ENCODE measurements at regions not wholly inside any gene's neighbourhood (a gene's known extent, or its start where the extent isn't known, plus 50 kb on each side); places are given as distances from the start of the nearest gene placed in this dataset.
"Not testable (repeated sequence)": the region's sequence is repeated elsewhere in the genome, so short reads cannot be mapped to it uniquely, and the experiment has no call there.

DNA sequence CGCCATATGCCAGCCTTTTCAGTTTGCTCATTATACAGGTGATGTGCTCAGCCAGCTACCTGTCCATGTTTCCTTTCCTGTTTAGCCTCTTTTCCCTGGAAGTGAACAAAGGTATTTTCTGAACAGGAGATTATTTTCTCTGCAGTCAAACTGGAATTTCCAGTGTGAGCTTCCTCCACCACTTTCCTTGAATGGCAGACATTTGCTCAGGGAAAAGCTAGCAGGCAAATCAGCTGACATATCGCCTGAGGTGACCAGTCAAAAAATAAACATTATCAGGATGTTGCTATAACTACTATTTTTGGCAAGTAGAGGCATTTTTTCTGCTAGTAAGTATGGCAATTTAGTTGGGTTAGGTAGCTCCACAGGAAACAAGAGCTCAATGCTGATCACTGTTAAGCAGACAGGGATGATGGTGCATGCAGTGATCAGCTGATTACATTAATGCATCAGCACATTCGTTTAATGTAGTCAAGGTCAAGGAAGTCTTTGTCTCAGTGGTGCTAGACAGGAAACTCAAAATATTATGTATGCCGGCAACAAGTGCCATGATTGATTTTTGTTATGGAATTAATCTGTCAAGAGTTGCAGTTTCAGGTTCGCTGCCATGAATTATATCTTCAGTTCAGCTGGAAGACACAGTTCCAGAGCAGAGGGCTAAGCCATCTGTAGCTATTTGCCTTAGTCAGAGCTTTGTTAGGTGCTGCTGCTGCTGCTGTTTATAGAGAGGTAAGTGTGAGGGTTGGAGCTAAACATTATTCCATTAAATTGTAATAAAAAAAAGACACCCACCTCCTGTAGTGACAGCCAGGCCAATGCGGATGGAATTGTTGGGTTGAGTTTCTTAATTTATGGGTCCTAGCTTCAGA lies 179.7 kb upstream of the ST6GALNAC5 start:
- Mint-ChIP-seq H3K4me3 (no peak overlapping the region), H3K9me3 (no peaks in the 10 kb centered on the region)

DNA sequence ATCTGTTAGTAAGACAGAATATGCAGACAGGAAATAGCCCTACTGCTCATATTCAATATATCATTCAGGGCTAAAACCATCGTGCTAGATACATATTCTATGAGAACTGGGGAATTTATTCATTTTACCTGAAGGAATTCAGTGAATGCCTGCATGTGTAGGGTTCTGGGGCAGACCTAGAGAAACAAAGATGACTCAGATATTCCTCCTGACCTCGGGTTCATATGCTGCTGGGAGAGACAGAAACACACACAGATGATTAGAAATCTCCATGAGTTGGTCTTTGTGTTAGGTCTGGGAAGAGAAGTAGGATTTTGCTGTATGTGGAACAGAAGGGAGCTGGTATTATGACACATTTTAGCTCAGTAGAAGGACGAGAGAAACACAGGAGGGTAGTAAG lies 176.5 kb upstream of the ST6GALNAC5 start:
- Mint-ChIP-seq H3K9me3 (peaks cover 13% of the 10 kb centered on the region), H3K27ac (no peak overlapping the region), H3K4me3 (no peak overlapping the region), H3K4me1 (no peaks in the 10 kb centered on the region), H3K27me3 (peaks cover 4% of the 10 kb centered on the region), H3K36me3 (ENCODE audit: low read depth) (no peaks in the 10 kb centered on the region)
- no peak for ATAC-seq
- no peak for DNase-seq

More for the DNA sequence above, 179.7 kb upstream of the ST6GALNAC5 start:
- DNase-seq (no peak), ATAC-seq (no peak)
- peaks cover 4% of the 10 kb centered on the region for H3K27me3 Mint-ChIP-seq
- H3K36me3 Mint-ChIP-seq (ENCODE audit: low read depth), result no peaks in the 10 kb centered on the region
- no peaks in the 10 kb centered on the region for H3K4me1 Mint-ChIP-seq
- no peak overlapping the region for H3K27ac Mint-ChIP-seq

DNA sequence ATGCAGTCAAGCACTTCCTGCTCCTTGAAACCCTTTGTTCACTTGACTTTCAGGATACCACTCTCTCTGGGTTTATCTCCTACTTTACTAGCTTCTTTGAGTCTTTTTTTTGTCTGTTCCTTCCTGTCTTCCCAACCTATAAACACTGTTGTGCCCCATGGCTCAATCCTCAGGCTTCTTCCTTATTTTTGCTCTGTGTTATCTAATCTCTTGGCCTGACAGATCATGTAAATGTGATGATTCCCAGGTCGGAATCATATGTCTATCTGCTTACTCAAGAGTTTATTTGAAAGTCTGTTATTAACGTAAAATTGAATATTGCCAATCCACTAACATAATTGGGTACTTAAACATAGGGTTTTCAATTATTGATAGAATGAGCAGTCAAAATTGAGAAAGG lies 171.7 kb upstream of the ST6GALNAC5 start:
- H3K4me3 Mint-ChIP-seq, result no peak overlapping the region
- no peaks in the 10 kb centered on the region for H3K4me1 Mint-ChIP-seq
- H3K9me3 Mint-ChIP-seq, result peaks cover 13% of the 10 kb centered on the region
- H3K27ac Mint-ChIP-seq, result no peak overlapping the region
- DNase-seq (no peak), ATAC-seq (no peak)
- H3K36me3 Mint-ChIP-seq (ENCODE audit: low read depth), result no peaks in the 10 kb centered on the region
- no peaks in the 10 kb centered on the region for H3K27me3 Mint-ChIP-seq

DNA sequence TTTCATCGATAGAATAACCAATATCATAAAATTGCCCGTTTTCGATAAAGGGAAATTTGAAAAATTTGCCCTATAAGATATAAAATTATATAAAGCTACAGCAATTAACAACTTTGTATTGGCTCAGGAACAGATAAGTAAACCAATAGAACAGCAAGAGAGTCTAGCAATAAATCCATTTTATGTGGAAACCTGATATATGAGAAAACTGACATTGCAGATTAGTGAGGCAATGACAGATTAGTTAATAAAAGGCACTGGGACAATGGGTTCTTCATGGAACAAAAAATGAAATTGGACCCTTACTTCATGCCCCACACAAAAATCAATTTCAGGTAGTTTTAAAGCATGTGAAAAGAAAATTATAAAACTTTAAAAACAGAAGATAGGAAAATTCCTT lies 169.9 kb upstream of the ST6GALNAC5 start:
- DNase-seq (no peak), ATAC-seq (no peak)
- no peaks in the 10 kb centered on the region for H3K36me3 Mint-ChIP-seq (ENCODE audit: low read depth)
- no peaks in the 10 kb centered on the region for H3K27me3 Mint-ChIP-seq
- H3K9me3 Mint-ChIP-seq, result peaks cover 13% of the 10 kb centered on the region
- H3K4me3 Mint-ChIP-seq, result no peak overlapping the region
- H3K27ac Mint-ChIP-seq, result no peak overlapping the region
- H3K4me1 Mint-ChIP-seq, result no peaks in the 10 kb centered on the region

DNA sequence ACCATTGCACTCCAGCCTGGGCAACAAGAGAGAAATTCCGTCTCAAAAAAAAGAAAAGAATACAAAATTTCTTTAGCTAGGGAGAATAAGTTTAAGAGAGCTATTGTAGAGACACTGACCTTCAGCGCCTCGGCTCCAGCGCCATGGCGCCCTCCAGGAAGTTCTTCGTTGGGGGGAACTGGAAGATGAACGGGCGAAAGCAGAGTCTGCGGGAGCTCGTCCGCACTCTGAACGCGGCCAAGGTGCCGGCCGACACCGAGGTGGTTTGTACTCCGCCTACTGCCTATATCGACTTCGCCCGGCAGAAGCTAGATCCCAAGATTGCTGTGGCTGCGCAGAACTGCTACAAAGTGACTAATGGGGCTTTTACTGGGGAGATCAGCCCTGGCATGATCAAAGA lies 167.6 kb upstream of the ST6GALNAC5 start:
- not testable (repeated sequence) for ATAC-seq; DNase-seq; H3K27ac Mint-ChIP-seq; H3K27me3 Mint-ChIP-seq; H3K4me3 Mint-ChIP-seq; H3K9me3 Mint-ChIP-seq; H3K4me1 Mint-ChIP-seq; H3K36me3 Mint-ChIP-seq (ENCODE audit: low read depth)

DNA sequence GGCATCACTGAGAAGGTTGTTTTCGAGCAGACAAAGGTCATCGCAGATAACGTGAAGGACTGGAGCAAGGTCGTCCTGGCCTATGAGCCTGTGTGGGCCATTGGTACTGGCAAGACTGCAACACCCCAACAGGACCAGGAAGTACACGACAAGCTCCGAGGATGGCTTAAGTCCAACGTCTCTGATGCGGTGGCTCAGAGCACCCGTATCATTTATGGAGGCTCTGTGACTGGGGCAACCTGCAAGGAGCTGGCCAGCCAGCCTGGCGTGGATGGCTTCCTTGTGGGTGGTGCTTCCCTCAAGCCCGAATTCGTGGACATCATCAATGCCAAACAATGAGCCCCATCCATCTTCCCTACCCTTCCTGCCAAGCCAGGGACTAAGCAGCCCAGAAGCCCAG lies 167.1 kb upstream of the ST6GALNAC5 start:
- H3K4me1 Mint-ChIP-seq; DNase-seq; ATAC-seq; H3K36me3 Mint-ChIP-seq (ENCODE audit: low read depth); H3K9me3 Mint-ChIP-seq; H3K4me3 Mint-ChIP-seq; H3K27me3 Mint-ChIP-seq; H3K27ac Mint-ChIP-seq: not testable (repeated sequence)

DNA sequence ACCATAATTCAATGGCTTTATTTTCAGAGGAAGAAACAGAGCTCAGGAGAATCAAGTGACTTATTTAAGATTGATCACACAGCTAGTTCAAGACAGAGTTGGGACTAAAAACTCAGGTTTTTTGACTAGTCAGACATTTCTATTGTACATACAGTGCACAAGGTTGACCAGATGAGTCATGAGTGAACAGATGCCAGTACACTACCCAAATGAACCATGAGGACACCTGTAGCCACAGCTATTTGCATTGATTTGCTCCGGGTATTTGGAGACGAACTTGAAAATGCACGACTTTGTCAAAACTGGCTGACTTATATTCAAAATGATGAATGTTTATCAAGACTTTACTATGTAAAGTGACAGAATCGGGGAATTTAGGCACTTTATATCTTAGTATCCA lies 161.7 kb upstream of the ST6GALNAC5 start:
- ATAC-seq, result no peak
- DNase-seq, result no peak
- Mint-ChIP-seq H3K27ac (no peak overlapping the region), H3K4me1 (no peaks in the 10 kb centered on the region), H3K27me3 (no peaks in the 10 kb centered on the region), H3K9me3 (no peaks in the 10 kb centered on the region), H3K4me3 (no peak overlapping the region), H3K36me3 (ENCODE audit: low read depth) (no peaks in the 10 kb centered on the region)

DNA sequence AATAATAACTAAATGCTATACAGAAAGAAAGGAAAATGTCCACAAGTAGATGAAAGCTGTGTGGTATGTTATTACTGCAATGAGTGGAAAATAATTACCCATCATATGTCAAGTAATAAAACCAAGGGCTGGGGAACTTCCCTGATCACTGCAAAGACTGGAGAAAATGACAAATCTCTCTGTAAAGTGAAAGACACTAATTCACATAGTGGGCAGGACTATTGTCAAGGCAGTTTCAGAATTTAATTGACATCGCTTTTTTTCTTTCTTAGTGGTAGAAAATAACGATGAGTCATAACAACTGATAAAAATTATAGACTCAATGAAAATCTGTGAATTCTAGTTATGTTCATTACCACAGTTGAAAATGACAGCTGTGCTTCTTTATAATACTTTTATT lies 153.7 kb upstream of the ST6GALNAC5 start:
- Mint-ChIP-seq H3K27me3 (peaks cover 4% of the 10 kb centered on the region), H3K4me3 (no peak overlapping the region), H3K36me3 (ENCODE audit: low read depth) (no peaks in the 10 kb centered on the region), H3K9me3 (no peaks in the 10 kb centered on the region), H3K27ac (no peak overlapping the region), H3K4me1 (peaks cover 4% of the 10 kb centered on the region)
- ATAC-seq (peak; percentile 92), DNase-seq (no peak)

DNA sequence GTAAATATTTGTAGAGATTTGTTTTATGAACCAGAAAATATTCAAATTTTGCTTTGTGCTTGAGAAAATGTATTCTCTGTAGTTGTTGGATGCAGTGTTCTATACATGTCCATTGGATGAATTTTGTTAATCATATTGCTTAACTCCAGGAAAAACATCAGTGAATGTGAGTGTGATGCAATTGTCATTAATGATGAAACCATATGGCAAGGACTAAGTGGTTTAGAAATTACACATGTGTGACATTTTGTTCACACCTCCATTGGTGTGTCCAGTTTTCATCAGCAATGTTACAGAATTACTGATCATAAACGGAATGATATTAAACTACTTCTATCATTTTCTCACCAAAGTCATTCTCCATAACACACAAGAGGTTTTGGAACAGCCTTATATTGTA lies 151.8 kb upstream of the ST6GALNAC5 start:
- DNase-seq (no peak), ATAC-seq (no peak)
- Mint-ChIP-seq H3K4me1 (peaks cover 4% of the 10 kb centered on the region), H3K27me3 (peaks cover 4% of the 10 kb centered on the region), H3K4me3 (no peak overlapping the region), H3K36me3 (ENCODE audit: low read depth) (no peaks in the 10 kb centered on the region), H3K9me3 (no peaks in the 10 kb centered on the region), H3K27ac (no peak overlapping the region)

DNA sequence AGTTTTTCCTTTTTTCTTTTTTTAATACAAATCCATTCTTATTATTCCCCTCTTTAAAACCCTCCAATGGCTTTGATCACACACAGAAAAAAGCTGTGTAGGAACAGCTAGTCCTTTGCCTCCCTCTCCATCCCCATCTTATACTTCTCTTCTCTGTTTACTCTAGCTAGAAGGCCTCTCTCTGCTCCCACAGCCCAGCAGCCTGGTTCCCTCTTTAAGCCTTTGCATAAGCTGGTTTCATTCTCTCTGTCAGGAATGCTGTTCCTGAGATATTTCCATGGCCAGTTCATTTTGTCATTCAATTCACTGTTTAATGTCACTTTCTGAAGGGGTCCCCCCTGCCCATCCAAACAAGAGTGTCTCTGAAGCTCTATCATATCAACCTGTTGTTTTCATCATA lies 143.3 kb upstream of the ST6GALNAC5 start:
- DNase-seq, result no peak
- no peaks in the 10 kb centered on the region for H3K36me3 Mint-ChIP-seq (ENCODE audit: low read depth)
- no peaks in the 10 kb centered on the region for H3K9me3 Mint-ChIP-seq
- no peak for ATAC-seq
- no peaks in the 10 kb centered on the region for H3K4me1 Mint-ChIP-seq
- peaks cover 2% of the 10 kb centered on the region for H3K27me3 Mint-ChIP-seq
- H3K4me3 Mint-ChIP-seq, result no peak overlapping the region
- H3K27ac Mint-ChIP-seq, result no peak overlapping the region

DNA sequence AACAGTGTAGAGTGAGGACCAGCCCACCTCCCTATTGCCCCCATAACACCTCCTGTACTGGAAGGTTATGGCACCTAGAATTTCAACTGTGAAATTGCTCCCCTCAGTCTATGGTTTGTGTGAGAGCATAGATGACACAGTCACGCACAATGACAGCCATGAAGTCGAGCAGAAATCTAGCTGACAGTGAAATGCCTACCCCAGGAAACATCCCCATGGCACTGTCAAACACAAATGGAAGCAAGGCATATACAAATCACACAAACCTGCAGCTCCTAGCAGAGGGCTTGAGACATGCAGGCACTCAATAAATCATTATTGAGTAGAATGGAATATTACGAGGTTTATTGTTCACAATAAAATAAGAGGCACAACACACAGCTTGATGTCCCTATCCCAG lies 142.5 kb upstream of the ST6GALNAC5 start:
- Mint-ChIP-seq H3K9me3 (no peaks in the 10 kb centered on the region), H3K27ac (no peak overlapping the region), H3K36me3 (ENCODE audit: low read depth) (no peaks in the 10 kb centered on the region), H3K4me3 (no peak overlapping the region), H3K27me3 (peaks cover 2% of the 10 kb centered on the region), H3K4me1 (no peaks in the 10 kb centered on the region)
- no peak for DNase-seq
- ATAC-seq, result no peak

DNA sequence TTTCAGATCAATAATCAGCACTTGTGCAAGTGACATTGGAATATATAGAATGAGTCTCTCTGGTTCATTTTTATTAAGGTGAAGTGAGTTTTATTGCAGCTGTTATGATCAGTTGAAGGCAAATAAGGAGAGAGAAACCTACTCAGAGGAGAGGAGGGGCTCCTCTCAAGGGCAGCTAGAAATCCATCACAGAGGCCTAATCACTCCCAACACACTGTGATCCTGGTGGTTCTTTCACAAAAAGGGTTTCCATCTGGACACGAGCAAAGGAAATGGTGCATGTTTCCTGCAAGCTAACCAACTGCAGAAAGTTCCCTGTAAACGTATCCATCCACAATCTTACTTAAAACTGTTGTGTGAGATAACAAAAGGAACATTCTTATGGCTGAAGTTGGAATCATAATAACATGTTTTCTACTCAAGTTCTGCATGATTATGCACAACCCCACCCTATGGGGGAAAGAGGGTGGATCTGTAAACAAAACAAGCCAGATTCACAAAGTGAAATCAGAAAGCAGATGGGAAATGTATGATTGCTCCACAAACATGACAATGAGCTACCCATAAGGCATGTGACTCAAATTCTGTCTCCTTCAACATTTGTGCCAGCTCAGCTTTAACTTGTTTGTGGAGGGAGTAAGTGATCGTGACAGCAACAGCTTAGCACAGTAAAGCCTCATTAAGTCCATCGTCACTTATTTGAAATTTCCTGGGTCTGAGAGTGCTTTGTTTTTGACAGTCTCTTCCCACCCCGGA lies 141.2 kb upstream of the ST6GALNAC5 start:
- Mint-ChIP-seq H3K9me3 (no peaks in the 10 kb centered on the region), H3K4me3 (no peak overlapping the region), H3K36me3 (ENCODE audit: low read depth) (no peaks in the 10 kb centered on the region), H3K27me3 (peaks cover 2% of the 10 kb centered on the region), H3K27ac (no peak overlapping the region), H3K4me1 (no peaks in the 10 kb centered on the region)
- no peak for DNase-seq
- no peak for ATAC-seq

DNA sequence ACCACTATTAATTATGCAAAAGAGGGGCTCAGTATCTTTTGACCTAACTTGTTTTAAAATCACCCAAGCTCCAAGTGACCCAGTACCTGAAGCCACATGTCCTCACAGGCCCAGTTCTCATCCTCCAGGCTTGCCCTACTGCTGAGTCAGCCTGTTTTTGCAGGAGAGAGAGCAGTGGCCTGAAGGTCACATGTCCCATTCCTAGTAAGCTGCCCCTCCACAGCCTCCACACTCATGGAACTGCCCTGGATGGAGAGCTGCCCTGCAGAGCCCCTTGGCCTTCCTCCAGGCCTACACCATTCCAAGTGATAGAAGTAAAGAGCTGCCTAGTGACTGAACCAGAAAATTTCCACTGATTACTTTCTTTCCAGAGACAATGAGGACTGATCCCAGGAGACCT lies 139.8 kb upstream of the ST6GALNAC5 start:
- Mint-ChIP-seq H3K27ac (no peak overlapping the region), H3K4me1 (no peaks in the 10 kb centered on the region), H3K4me3 (no peak overlapping the region), H3K27me3 (no peaks in the 10 kb centered on the region), H3K9me3 (no peaks in the 10 kb centered on the region), H3K36me3 (ENCODE audit: low read depth) (no peaks in the 10 kb centered on the region)
- no peak for ATAC-seq
- no peak for DNase-seq

DNA sequence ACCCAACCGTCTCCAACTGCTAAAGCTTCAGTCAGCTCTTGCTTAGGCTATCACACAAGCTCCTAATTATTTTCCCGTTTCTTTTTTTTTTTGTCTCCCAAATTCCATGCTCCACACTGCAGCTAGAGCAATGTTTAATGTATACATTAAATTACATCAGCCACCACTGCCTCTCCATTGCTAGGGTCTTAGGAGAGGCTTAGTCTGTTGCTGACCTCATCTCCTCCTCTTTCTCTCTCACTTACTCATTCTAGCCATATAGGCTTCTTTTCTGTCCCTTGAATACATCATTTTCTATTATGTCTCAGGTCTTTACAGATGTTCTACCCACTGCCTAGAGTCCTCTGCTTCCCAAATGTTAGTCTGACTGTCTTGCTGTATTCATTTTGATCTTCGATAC lies 138.1 kb upstream of the ST6GALNAC5 start:
- Mint-ChIP-seq H3K36me3 (ENCODE audit: low read depth) (no peaks in the 10 kb centered on the region), H3K4me1 (no peaks in the 10 kb centered on the region), H3K27me3 (no peaks in the 10 kb centered on the region), H3K9me3 (no peaks in the 10 kb centered on the region), H3K27ac (no peak overlapping the region), H3K4me3 (no peak overlapping the region)
- no peak for ATAC-seq
- DNase-seq, result no peak

DNA sequence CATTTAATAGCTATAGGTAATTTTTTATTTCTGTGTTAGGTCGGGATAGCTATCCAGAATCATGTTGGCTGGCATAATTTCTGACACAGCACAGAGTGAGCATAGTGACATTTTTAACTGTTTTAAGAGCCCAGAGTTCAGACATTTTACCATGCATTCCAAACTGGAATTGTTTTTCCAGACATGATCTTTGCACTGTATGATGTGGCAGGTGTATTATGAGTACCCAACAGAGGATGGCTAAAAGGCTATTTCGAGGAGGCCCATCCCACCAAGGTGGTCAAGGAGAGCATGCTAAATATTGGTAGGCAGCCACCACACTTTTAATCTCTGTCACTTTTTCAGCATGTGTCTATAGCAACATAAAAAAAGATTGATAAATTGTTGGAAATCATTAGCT lies 137.3 kb upstream of the ST6GALNAC5 start:
- H3K36me3 Mint-ChIP-seq (ENCODE audit: low read depth), result no peaks in the 10 kb centered on the region
- H3K9me3 Mint-ChIP-seq, result no peaks in the 10 kb centered on the region
- H3K27me3 Mint-ChIP-seq, result no peaks in the 10 kb centered on the region
- H3K4me1 Mint-ChIP-seq, result no peaks in the 10 kb centered on the region
- no peak overlapping the region for H3K27ac Mint-ChIP-seq
- no peak for DNase-seq
- no peak overlapping the region for H3K4me3 Mint-ChIP-seq
- no peak for ATAC-seq

Data from activated naive CD8-positive, alpha-beta T cell treated with anti-CD3 and anti-CD28 coated beads, Interleukin-2, amount 50 U/mL, for 24 hours (primary cell).